ENCODE measurements at regions not wholly inside any gene's neighbourhood (a gene's known extent, or its start where the extent isn't known, plus 50 kb on each side); places are given as distances from the start of the nearest gene placed in this dataset.
"Not testable (repeated sequence)": the region's sequence is repeated elsewhere in the genome, so short reads cannot be mapped to it uniquely, and the experiment has no call there.

DNA sequence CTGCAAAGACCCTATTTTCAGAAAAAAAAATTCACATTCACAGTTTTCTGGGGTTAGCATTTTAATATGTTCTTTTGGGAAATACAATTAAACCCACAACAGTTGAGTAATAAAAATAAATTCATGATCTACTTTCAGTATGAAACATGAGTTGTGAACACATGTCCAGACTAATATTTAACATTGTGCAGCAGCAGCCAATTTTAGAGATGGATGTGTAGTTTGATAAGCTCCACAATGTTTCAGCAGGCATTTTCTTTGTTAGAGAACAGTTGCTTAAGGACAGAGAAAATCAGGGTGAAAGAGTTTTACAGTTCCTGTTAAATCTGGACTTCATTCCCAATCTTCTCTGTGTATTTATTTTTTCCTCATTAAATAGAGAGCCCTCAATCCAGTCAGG is 519.5 kb downstream of the PIK3C3 start:
- no peak for DNase-seq (ENCODE audit: low read depth in 2 of 2)

DNA sequence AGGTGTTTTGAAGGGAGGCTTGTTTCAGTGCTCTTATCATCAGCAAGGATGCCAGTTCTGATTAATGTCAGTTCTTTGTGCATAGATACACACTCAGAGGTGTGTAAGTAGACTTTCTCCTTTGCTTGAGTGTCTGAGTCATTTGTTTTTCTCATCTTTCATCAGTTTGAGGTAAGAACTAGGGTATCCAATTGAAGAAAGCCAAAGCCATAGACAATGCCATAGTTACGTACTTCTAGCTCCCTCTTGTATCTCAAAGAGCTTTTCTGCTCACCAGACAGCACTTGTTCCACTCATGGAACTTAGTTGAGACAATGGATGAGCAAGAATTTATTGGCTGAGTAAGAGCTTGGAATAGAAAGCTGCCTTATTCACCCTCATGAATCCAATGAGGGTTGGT is 520.1 kb downstream of the PIK3C3 start:
- DNase-seq (ENCODE audit: low read depth in 2 of 2) = no peak

DNA sequence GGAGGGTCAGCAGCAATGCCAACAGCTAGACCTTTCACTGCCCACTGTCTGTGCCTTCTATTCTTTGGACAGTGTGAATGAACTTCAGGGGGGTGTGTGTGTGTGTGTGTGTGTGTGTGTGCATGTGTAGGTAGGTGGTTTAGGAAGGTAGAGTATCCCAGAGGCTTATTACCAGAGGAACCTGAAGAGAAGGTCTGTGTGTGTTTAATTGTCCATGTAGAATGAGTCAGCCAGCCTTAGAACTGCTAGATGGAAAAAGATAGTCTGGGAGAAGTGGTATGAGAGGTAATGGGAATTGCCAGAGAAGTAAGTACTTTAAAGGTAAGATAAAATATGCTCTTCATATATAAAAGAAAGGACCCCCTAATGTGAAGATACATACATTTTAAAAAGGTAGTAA is 522.2 kb downstream of the PIK3C3 start:
- DNase-seq (ENCODE audit: low read depth in 2 of 2) = no peak

DNA sequence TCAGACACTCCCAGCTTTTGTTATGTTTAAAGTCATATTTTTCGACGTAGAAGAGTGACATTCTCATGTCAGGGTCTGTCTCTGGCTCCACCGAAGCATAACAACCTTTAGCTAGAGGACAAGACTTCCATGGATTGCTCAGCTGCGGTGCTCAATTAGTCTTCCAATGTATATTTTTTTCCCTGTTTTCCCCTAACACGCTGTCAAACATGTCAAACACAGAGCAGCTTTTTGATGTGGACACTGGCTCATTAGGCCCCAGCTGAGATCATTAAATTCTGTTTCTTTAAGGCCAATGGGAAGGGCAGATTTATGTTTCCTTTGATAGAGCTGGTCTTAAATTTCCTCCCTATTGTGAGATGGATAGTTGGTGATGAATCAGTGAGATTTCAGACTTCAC is 525.4 kb downstream of the PIK3C3 start:
- no peak for DNase-seq (ENCODE audit: low read depth in 2 of 2)

DNA sequence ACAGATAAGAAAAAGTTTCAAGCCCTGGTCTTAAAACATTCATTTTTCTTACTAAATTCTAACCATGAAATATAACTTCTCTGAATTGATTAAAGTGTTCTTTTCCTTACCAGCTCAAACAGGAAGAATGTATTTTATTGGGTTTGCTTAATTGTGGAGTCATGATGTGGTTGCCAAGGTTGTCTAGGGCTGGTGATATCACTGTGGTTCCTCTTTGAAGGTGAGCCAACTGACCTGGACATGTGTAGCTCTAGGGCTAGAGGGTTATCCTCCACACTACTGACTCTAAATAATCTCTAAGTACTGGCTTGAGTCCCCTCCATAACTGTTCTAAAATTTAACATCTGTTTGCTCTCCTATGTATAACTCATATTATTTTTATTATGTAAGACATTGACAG is 529.6 kb downstream of the PIK3C3 start:
- DNase-seq (ENCODE audit: low read depth in 2 of 2) = no peak

DNA sequence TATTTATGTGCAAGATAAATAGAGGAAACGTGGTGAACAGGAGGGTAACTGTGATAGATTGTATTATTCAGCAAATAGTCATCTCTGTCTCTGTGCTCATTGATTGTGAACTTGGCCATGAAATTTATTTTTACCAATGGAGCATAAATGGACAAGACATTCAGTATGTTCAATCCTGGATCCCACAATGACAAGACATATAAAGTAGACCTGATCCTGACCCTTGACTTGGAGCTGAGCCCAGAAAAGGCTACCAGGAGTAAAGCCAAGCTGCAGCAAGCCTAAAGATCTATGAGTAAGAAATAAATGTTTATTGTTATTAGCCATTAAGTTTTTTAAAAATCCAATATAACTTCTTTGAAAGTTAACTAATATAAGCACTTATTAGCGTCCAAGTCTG is 531.2 kb downstream of the PIK3C3 start:
- no peak for DNase-seq (ENCODE audit: low read depth in 2 of 2)

DNA sequence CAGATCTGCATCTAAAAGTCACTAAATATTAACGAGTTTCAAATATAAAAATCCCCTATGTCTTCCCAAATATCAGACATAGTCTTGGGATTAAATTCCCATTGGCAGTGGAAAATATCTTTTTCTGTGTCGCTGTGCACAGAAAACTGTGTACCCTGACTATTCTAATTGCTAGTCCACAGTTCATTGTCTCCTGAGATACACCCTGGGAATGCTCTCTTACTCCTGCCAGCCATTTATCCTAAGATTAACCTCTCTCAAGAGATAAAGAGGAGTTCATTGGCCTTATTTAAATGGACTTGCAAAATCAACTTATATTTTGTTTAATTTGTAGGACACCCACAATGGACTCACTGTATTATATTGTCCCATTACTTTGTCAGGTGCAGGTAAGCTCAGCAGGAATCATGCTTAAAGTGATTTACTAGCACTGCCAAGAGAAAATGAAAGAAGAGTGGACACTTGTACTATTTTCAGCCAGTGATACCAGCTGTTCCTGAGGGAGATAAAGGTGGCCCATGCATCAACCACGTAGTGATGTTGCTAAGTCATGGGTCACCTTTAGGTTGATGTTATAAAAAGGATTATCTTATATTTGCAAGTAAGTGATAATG is 553.8 kb downstream of the PIK3C3 start:
- no peak for DNase-seq (ENCODE audit: low read depth in 2 of 2)

DNA sequence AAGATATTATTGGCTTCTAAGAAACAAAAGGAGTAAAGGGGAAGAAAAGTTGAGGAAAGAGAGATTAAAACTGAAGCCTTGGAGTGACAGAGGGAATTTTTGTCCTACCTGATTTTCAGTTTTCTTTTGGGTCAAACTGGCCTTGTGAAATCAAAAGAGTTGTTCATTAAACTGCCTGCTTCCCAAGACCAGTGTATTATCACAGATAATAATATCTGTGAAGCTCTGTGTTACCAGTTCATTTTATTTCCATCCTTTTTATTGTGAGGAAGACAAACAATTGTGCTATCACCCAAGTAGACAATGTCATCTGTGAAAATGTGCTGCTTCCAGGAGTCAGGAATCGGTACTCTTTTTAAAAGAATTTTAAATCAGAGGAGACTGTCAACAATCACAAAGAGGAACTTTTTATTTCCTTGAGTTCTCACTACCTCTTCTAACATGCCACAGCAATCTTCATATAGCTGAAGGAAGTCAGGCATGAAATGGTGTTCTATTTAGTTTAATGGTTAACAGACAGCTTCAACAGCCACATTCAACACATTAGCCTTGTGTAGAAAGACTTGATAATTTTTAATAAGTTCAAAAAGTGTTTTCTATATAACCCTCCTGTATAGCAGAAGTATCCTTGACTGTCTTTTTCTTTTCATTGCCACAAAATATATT is 554.8 kb downstream of the PIK3C3 start:
- no peak for DNase-seq (ENCODE audit: low read depth in 2 of 2)

DNA sequence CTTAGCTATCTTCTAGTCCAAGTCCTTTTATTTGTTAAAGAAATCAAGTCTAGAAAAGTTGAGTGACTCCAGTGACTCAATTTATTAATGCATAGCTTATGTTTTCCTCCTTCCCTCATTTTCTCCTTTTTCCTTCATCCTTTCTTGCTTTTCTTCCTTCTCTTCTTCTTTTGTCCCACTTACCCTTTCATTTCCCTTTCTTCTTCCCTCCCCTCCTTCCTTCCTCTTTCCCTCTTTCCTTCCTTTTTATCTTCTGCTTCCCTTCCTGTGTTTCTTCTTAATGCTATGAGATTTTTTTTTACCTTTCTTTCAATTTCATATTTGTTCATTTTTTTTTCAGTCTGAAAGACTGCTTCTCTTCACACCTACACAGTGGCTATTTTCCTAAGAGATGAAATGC is 555.5 kb downstream of the PIK3C3 start:
- no peak for DNase-seq (ENCODE audit: low read depth in 2 of 2)

DNA sequence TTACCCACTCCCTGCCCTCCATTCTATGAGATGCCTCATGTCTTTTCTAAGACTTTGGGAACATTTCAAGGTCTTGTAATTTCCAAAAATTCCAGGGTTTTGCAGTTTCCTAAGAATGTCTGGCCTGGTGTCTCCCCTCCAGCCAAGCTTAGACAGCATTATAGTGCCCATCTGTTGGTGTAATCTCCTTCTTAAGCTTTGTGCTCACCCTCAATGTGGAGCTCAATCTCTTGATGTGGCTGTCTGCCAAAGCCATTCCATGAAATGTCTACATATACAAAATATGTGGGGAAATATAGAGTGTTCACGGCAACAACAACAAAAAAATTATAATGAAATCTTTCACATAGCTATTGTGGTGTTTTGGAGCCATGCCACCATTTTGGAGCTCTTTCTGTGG is 558.4 kb downstream of the PIK3C3 start:
- no peak for DNase-seq (ENCODE audit: low read depth in 2 of 2)

DNA sequence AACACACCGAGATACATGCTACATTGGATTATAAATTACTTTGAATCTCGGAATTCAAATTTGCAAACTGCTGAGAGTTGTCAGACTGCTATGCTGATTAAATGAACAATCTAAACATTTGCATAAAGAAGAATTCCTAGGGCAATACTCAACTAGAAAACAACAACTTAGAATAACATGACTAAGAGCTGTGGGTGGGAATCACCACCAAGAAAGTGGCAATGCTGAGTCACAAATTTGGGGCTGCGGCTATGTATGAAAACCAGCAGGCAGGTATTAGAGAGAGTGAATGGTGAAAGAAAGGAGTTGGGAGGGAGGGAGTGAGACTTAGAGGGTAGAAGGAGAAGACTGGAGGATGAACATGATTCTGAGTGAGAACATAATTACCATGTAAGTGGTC is 559.5 kb downstream of the PIK3C3 start:
- DNase-seq (ENCODE audit: low read depth in 2 of 2) = no peak

DNA sequence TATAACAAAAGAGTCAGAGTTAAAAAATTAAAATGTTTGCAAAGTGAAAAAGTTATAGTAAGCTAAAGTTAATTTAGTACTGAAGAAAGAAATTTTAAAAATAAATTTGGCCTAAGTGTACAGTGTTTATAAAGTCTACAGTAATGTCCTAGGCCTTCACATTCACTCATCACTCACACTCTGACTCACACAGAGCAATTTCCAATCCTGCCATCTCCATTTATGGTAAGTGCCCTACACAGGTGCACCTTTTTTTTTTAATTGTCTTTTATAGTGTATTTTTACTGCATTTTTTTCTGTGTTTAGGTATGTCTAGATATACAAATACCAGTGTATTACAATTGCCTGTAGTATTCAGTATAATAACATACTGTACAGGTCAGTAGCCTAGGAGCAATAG is 562.9 kb downstream of the PIK3C3 start:
- DNase-seq (ENCODE audit: low read depth in 2 of 2) = no peak

DNA sequence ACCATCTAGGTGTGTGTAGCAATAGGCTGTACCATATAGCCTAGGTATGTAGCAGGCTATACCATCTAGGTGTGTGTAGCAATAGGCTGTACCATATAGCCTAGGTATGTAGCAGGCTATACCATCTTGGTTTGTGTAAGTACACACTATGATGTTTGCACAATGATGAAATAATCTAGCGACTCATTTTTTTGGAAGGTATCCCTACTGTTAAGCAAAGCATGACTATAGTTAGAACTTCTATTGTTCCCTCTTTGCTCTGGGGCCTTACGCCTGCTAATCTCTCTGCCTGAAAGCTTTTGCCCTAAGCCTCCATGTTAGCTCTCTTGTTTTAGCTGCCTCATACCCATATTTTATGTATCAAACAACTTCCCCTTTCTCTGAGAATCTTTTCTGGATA is 563.3 kb downstream of the PIK3C3 start:
- DNase-seq (ENCODE audit: low read depth in 2 of 2) = not testable (repeated sequence)

DNA sequence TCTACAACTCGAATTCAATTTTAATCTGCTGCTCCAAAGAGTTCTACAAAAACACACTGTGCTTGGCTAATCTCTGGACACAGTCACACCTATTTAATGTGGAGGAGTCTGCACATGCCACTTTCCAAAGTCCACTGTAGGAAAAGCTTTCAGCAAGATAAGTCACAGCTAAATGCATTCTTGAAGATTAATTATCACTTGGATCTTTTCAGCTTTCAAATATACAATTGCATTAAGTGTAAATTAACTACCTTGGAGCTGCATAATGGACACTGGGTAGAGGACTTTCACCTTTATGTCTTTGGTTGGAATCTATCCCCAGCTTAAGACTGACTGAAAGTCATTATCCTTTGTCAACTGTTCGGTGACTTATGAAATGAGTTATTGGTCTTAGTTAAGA is 565.1 kb downstream of the PIK3C3 start:
- no peak for DNase-seq (ENCODE audit: low read depth in 2 of 2)

DNA sequence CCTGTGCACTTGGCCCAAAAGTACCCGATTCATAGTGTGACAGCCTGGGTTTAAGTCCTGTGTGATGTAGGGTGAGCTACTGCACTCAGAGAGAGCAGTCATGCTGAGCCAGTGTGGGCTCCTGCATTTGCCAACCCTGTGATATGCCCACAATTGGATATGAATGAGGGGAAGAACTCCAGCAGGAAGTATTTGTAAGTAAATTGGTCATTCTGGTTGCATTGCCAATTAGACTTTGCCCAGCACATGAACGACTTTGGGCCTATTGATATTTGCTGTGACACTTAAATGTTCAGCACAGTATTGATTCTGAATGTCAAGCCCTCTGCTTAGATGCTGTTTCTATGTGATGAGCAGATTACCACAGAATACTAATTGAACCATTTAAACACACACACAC is 570.9 kb downstream of the PIK3C3 start:
- DNase-seq (ENCODE audit: low read depth in 2 of 2) = no peak

DNA sequence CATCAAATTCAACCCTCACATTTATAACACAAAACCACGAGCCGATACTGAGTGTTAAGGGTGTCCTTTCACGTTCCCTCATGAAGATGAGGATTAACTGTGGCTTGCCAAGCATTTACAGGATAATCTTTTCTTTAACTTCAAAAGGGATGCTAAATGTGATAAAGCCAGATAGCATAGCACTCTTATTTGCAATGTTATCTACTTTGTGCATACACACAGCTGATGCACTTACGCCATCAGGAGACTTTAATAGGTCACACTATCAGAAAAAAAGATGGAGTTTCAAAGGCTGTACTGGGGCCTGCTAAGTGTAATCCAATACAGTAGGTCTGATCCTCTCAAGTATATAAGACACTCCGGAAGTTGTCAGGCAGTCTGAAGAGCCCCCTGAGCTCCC is 572.7 kb downstream of the PIK3C3 start:
- no peak for DNase-seq (ENCODE audit: low read depth in 2 of 2)

DNA sequence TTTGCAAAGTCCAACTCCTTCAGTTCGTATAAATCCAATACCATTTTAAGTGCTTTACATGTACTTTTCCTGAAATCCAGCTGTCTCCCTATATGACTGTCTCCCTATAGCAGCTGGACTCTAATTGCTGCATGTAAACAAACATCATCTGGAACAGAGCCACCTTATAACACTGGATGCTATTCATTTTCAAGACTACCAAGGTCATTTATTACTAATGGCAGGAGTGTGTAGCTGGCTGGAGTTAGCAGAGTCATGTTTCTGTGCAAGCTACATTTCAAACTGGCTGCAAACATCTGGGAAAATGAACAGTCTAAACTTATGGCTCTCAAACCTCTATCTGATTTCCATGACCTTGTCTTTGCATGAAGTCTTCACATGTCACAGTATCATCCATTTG is 575.2 kb downstream of the PIK3C3 start:
- DNase-seq (ENCODE audit: low read depth in 2 of 2) = no peak

DNA sequence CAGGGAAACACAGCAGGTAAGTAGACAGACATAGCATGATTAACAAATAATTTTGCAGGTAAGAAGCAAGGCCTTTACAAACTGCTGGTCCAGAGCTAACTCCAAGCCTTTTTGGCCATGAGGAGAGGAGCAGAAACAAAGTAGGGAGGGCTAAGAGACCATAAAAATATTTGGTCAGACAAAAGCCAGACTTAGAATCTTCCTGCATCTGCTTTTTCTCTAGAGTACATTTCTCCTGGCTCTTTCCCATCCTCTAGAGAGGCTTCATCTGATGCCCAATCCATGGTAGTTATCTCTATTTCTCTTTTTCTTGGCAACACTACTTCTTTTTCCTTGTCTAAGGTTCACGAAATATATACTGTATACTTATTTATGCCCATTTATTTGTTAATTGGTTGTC is 577.1 kb downstream of the PIK3C3 start:
- DNase-seq (ENCODE audit: low read depth in 2 of 2) = no peak

DNA sequence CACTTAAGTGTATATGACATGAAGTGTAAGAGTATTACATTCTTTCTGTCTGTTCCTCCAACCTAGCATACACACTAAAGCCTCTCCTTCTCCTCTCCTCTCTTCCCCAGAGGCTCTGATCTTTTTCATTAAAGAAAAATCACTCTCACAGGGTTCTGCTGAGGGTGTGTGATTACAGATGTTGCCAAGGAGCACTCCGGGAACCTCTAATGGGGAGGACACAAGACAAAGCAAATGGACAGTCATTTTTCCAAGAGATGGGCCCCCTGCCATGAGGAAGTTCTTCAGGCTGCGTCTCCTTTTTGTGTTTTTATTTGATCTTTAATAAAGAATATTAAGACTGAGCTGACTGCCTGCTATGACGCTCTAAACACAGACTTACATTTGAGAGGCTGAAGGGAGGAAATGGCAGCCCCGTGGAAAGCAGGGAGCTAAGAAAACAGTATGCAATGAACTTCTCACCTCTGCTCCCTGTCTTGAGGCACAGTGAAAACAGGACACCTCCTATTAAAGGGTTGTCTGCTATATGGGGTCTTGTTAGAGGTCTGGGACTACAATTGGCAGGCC is 578.1 kb downstream of the PIK3C3 start:
- no peak for DNase-seq (ENCODE audit: low read depth in 2 of 2)

DNA sequence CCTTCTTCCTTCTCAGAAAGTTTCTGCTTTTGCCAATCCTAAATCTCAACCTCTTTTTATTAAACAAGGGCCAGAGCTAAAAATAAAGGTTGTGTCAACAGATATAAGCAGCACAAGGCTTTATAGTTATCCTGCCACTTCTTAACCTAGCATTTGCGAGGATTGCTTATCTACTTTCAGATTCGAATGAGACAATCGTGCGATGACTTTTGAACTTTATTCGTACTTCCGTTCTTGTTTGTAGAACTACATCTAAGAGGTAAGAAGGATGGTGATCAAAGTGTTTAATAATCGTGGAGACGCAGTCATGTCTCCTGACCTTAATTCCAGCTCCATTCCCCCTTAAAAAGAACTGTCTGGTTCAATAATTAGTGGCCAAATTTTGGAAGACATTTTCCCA is 578.6 kb downstream of the PIK3C3 start:
- no peak for DNase-seq (ENCODE audit: low read depth in 2 of 2)

DNA sequence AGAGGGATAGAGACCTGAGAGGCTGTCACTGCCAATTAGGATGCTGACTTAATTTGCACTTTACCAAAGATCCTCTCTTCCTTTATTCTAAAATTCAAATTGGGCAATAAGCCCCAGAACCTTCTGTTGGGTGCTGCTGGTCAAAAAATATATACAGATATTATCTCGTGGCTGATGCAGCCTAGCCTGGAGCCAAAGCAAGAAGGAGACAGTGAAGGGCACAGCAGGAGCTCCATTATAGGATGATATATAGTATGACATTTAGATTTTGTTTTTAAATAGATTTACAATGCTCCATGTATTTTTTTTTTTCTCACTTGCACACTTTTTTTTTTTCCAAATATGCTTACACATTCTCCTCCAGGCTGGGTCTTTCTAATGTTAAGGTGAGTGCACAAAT is 579.3 kb downstream of the PIK3C3 start:
- DNase-seq (ENCODE audit: low read depth in 2 of 2) = no peak

DNA sequence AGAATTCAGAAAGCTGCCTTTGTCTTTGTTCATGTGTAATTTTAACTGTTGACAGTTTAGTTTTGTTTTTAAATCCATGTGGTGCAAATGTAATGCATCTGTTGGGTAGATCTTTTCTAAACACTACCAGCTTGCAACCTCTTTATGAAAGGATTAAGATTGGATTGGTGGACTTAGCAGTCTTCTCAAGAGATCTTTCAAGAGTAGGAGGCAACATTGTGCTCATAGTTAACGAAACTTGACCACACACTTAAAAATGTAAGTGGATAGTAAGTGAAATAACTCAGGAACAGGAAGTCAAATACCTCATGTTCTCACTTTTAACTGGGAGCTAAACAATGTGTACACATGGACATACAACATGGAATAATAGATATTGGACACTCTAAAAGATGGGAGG is 579.0 kb downstream of the RIT2 start:
- DNase-seq (ENCODE audit: low read depth in 2 of 2) = no peak

DNA sequence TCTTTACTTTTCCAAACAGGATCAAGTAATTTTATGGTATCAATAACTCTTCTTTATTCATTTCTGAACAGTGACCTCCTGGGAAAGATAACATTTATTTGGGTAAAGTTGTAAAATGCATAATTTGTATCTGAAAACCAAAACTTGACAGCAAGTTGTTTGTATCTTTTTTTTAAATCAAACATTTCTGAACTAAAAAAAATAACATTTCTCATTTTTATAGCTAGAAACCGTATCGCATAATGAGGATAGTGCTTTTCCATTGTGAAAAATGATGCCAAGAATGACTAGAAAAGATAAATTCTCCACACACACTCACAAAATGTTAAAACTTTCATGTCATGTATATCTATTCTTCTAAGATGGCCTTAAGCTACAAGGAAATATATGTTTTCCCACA is 578.2 kb downstream of the RIT2 start:
- no peak for DNase-seq (ENCODE audit: low read depth in 2 of 2)

DNA sequence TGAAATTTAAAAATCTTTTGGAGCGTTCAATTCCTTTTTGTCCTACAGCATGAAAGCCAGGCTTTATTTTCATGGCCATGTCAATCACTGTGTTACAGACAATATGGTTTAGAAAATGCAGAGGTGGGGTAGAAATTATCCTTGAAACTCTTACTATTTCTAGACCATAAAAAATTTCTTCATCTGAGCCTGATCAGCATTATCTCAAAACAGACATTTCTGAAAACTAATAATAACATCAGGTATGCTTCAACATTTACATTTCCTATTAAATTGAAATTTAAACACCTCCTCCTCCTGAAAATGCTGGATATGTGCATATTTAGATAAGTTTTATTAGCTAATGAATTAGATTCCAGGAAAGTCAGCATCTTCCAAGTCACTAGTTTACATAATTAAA is 570.6 kb downstream of the RIT2 start:
- no peak for DNase-seq (ENCODE audit: low read depth in 2 of 2)

All from stimulated activated CD4-positive, alpha-beta T cell treated with anti-CD3 and anti-CD28 coated beads, Interleukin-4, amount 100 ng/mL, for 48 hours (primary cell).